ENCODE measurements at regions not wholly inside any gene's neighbourhood (a gene's known extent, or its start where the extent isn't known, plus 50 kb on each side); places are given as distances from the start of the nearest gene placed in this dataset.

DNA sequence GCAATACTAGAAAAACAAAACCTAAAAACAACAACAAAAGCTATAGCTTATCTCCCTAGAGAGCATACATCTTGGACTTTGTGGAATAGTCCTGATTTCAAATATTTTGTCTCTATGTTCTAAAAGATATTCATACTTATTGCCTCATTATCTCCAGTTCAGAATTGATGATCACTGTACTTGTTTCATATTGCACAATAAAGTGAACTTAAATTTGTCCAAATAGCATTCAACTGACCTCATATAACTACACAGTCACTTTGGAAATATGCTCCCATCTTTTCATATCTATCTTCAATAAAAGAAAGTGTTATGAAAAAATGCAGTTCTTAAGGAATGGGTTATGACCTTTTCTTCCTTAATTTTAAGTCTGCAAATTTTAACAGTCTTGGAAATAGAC is 228.6 kb upstream of the CMC1 start:
- no peak for TF ChIP-seq MYC (IDR thresholded peaks at IDR 0.05; ENCODE audit: low read depth, low read length)
- TF ChIP-seq, protein P1, sequence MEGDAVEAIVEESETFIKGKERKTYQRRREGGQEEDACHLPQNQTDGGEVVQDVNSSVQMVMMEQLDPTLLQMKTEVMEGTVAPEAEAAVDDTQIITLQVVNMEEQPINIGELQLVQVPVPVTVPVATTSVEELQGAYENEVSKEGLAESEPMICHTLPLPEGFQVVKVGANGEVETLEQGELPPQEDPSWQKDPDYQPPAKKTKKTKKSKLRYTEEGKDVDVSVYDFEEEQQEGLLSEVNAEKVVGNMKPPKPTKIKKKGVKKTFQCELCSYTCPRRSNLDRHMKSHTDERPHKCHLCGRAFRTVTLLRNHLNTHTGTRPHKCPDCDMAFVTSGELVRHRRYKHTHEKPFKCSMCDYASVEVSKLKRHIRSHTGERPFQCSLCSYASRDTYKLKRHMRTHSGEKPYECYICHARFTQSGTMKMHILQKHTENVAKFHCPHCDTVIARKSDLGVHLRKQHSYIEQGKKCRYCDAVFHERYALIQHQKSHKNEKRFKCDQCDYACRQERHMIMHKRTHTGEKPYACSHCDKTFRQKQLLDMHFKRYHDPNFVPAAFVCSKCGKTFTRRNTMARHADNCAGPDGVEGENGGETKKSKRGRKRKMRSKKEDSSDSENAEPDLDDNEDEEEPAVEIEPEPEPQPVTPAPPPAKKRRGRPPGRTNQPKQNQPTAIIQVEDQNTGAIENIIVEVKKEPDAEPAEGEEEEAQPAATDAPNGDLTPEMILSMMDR (IDR thresholded peaks at IDR 0.05; ENCODE audit: extremely low read depth in 1 of 2, insufficient read depth in 1 of 2, low read depth in 1 of 2, low read length in 2 of 2): no peak
- TF ChIP-seq FOS (IDR thresholded peaks at IDR 0.05; ENCODE audit: borderline replicate concordance, insufficient read depth, low read length): no peak
